Lower lobe of right lung (tissue), 2 donors: ENCODE measurements at regions not wholly inside any gene's neighbourhood (a gene's known extent, or its start where the extent isn't known, plus 50 kb on each side); places are given as distances from the start of the nearest gene placed in this dataset.

Experiments
- ATAC-seq, 2 donors: fragments of 200-7000 bp; cut with Tn5 transposase; one replicate each; pipeline ENCODE4 v1.9.1; 2020 to 2022; ENCODE audit warnings: mild to moderate bottlenecking in 2 of 2, moderate library complexity in 2 of 2
- DNase-seq: peaks from one replicate; pipeline ENCODE4 v3.0.0-alpha.2; 2020
- H3K27ac ChIP-seq: fragments of 200-600 bp; one replicate; pipeline ENCODE4 v1.8.0; 2022
- H3K27me3 ChIP-seq: fragments of 200-600 bp; one replicate; pipeline ENCODE4 v1.8.0; 2022; ENCODE audit warnings: low read depth
- H3K36me3 ChIP-seq: fragments of 200-600 bp; one replicate; pipeline ENCODE4 v1.8.0; 2022; ENCODE audit warnings: mild to moderate bottlenecking
- H3K4me1 ChIP-seq: fragments of 200-600 bp; one replicate; pipeline ENCODE4 v1.8.0; 2022
- H3K4me3 ChIP-seq: fragments of 200-600 bp; one replicate; pipeline ENCODE4 v1.8.0; 2022; ENCODE audit warnings: mild to moderate bottlenecking
- H3K9me3 ChIP-seq: fragments of 200-600 bp; one replicate; pipeline ENCODE4 v1.8.0; 2022
- intact Hi-C: fragments of 100-400 bp; cut with DNase I; formaldehyde crosslinking; loops from one replicate; pipeline ENCODE4 v1.11.0; 2022
- TF ChIP-seq, protein P1 (sequence below): fragments of 200-600 bp; IDR thresholded peaks from one replicate; pipeline ENCODE4 v1.8.0; 2022; ENCODE audit warnings: antibody characterized with exemption, mild to moderate bottlenecking
- donor health status: DM: no; HTN: yes; CAD: no; lungs with severe emphysema.

DNA sequence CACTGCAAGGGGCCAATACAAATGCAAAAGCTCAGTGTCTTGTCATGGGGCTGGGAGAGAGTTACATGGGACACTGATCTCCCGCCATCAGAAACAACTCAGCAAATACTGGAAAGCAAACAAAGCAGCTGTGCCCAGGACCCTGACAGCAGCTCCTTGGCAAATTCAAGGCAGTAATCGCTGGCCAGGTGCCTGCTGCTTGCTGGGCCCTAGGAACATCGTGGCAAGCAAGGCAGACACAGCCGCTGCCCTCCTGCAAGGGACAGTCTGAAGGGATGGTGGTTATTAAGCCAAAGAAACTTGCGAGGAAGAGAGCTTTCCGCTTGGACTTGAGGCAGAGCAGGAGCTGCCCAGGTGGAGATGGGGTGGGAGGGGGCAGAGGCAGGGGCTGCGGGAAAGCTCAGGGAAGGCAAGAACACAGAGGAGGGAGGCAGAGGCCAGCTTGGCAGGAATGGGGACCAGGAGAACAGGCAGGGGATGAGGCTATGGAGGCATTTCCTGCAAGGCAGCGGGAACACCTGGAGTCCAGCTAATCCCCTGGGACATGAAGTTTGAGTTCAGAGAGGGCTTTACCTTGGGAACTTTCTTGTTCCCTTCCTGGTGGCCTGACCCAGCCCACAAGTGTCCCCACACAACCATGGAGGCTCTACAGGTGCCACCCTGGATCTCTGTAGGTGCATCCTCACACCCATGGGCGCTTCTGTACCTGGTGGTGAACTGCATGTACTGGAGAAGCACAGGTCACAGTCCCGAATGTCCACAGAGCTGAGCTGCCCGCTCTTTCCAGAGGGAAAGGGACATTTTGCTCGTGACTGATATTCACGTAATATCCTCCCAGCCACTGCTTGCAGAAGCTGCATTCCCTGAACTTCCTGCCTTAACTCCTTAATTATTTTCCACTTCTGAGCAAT, 78.7 kb upstream of the ATP2B2 start:
- no peak for DNase-seq
- no peaks in the 10 kb centered on the region for H3K4me1 ChIP-seq
- ATAC-seq = no peak

GRCh38 chr3:10585945-10586344, 80.6 kb upstream of the ATP2B2 start:
- DNase-seq (no peak), ATAC-seq (no peak)
- H3K36me3 ChIP-seq = no peaks in the 10 kb centered on the region
- TF ChIP-seq, protein P1, sequence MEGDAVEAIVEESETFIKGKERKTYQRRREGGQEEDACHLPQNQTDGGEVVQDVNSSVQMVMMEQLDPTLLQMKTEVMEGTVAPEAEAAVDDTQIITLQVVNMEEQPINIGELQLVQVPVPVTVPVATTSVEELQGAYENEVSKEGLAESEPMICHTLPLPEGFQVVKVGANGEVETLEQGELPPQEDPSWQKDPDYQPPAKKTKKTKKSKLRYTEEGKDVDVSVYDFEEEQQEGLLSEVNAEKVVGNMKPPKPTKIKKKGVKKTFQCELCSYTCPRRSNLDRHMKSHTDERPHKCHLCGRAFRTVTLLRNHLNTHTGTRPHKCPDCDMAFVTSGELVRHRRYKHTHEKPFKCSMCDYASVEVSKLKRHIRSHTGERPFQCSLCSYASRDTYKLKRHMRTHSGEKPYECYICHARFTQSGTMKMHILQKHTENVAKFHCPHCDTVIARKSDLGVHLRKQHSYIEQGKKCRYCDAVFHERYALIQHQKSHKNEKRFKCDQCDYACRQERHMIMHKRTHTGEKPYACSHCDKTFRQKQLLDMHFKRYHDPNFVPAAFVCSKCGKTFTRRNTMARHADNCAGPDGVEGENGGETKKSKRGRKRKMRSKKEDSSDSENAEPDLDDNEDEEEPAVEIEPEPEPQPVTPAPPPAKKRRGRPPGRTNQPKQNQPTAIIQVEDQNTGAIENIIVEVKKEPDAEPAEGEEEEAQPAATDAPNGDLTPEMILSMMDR = no peak
- no peak overlapping the region for H3K27ac ChIP-seq
- H3K9me3 ChIP-seq = no peaks in the 10 kb centered on the region
- no peak overlapping the region for H3K4me3 ChIP-seq
- H3K27me3 ChIP-seq = peaks cover 22% of the 10 kb centered on the region
- H3K4me1 ChIP-seq = no peaks in the 10 kb centered on the region
- intact Hi-C loops = no loop called here

More for the DNA sequence above, 78.7 kb upstream of the ATP2B2 start:
- Histone ChIP-seq H3K4me3 (no peak overlapping the region), H3K36me3 (no peaks in the 10 kb centered on the region), H3K9me3 (no peaks in the 10 kb centered on the region), H3K27ac (no peak overlapping the region), H3K27me3 (peaks cover 20% of the 10 kb centered on the region)
- TF ChIP-seq, protein P1 = no peak
- intact Hi-C loops = no loop called here

- Histone ChIP-seq H3K36me3 (no peaks in the 10 kb centered on the region), H3K4me1 (no peaks in the 10 kb centered on the region), H3K4me3 (no peak overlapping the region), H3K27ac (no peak overlapping the region), H3K9me3 (no peaks in the 10 kb centered on the region), H3K27me3 (peaks cover 9% of the 10 kb centered on the region)
- ATAC-seq (peak in 1 of 2 donors; percentile 76), DNase-seq (no peak)
- intact Hi-C loops = no loop called here
- TF ChIP-seq, protein P1 = no peak
Measured at GRCh38 chr3:10594915-10595314, 89.5 kb upstream of the ATP2B2 start.

DNA sequence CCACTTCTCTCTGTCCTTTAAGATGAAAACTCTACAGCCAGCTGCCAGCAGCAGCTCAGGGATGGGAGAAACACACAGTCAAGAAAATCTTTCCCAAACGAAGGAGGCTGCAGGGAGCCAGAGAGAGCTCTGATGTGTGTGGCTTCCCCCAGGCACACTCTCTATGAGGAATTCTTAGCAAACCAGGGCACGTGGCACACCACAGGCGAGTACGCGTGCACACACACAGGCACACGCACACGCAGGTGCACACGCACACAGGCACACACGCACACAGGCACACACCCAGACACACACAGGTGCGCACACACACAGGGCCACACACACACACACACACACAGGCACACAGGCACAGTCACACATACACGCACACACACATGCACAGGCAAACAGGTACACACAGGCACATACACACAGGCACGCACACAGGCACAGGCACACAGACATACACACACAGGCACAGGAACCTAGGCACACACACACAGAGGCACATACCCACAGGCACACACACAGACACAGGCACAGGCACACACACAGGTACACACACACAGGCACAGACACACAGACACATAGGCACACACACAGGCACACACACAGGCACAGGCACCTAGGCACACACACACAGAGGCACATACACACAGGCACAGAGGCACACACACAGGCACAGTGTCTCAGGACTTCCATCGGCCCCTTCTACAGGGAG, 91.5 kb upstream of the ATP2B2 start:
- DNase-seq = no peak
- H3K4me3 ChIP-seq = no peak overlapping the region
- peaks cover 14% of the 10 kb centered on the region for H3K27me3 ChIP-seq
- H3K36me3 ChIP-seq = no peaks in the 10 kb centered on the region
- H3K4me1 ChIP-seq = no peaks in the 10 kb centered on the region
- H3K9me3 ChIP-seq = no peaks in the 10 kb centered on the region
- H3K27ac ChIP-seq = no peak overlapping the region
- TF ChIP-seq, protein P1 = no peak
- intact Hi-C loops = no loop called here
- ATAC-seq = no peak

- intact Hi-C loops = no loop called here
- ATAC-seq (no peak), DNase-seq (no peak)
- H3K36me3 ChIP-seq = no peaks in the 10 kb centered on the region
- H3K4me1 ChIP-seq = no peaks in the 10 kb centered on the region
- H3K27ac ChIP-seq = no peak overlapping the region
- H3K9me3 ChIP-seq = no peaks in the 10 kb centered on the region
- TF ChIP-seq, protein P1 = no peak
- no peak overlapping the region for H3K4me3 ChIP-seq
- peaks cover 14% of the 10 kb centered on the region for H3K27me3 ChIP-seq
Measured at GRCh38 chr3:10597733-10598132, 92.3 kb upstream of the ATP2B2 start.
